GM19328 (cell line): ENCODE measurements at regions not wholly inside any gene's neighbourhood (a gene's known extent, or its start where the extent isn't known, plus 50 kb on each side); places are given as distances from the start of the nearest gene placed in this dataset.

Experiments used
- ATAC-seq: cut with Tn5 transposase; IDR thresholded peaks from one replicate; pipeline ENCODE4 v1.9.1; 2021; ENCODE audit warnings: mild to moderate bottlenecking, moderate library complexity; ENCODE audit not compliant: unreplicated experiment

GRCh38 chr7:106774768-106775551 is 90.1 kb upstream of the PIK3CG start:
- ATAC-seq: no peak

GRCh38 chr7:106775552-106775936 is 89.5 kb upstream of the PIK3CG start:
- ATAC-seq: no peak

- ATAC-seq: no peak
Observed at GRCh38 chr7:106775975-106776607, 89.0 kb upstream of the PIK3CG start.

- no peak for ATAC-seq
Observed at GRCh38 chr7:106776618-106777347, 88.3 kb upstream of the PIK3CG start.

GRCh38 chr7:106777674-106778299 is 87.3 kb upstream of the PIK3CG start:
- no peak for ATAC-seq

- ATAC-seq: no peak
Observed at GRCh38 chr7:106778656-106779250, 86.3 kb upstream of the PIK3CG start.

GRCh38 chr7:106779877-106780276 is 85.2 kb upstream of the PIK3CG start:
- ATAC-seq: no peak

- no peak for ATAC-seq
Observed at GRCh38 chr7:106781007-106781406, 84.1 kb upstream of the PIK3CG start.

GRCh38 chr7:106781828-106782544 is 83.1 kb upstream of the PIK3CG start:
- no peak for ATAC-seq

- no peak for ATAC-seq
Observed at GRCh38 chr7:106783286-106783685, 81.8 kb upstream of the PIK3CG start.

- ATAC-seq: no peak
Observed at GRCh38 chr7:106788637-106789036, 76.4 kb upstream of the PIK3CG start.

GRCh38 chr7:106791526-106791925 is 73.6 kb upstream of the PIK3CG start:
- no peak for ATAC-seq

GRCh38 chr7:106792233-106792926 is 72.7 kb upstream of the PIK3CG start:
- no peak for ATAC-seq

- no peak for ATAC-seq
Observed at GRCh38 chr7:106793015-106793975, 71.8 kb upstream of the PIK3CG start.

- no peak for ATAC-seq
Observed at GRCh38 chr7:106794276-106795083, 70.6 kb upstream of the PIK3CG start.

- ATAC-seq: no peak
Observed at GRCh38 chr7:106795084-106795876, 69.8 kb upstream of the PIK3CG start.

GRCh38 chr7:106795877-106796231 is 69.2 kb upstream of the PIK3CG start:
- no peak for ATAC-seq
